Breast epithelium (tissue), 4 donors: ENCODE measurements at regions not wholly inside any gene's neighbourhood (a gene's known extent, or its start where the extent isn't known, plus 50 kb on each side); places are given as distances from the start of the nearest gene placed in this dataset.

Experiments
- DNase-seq, 2 donors: peaks; one replicate each; pipeline ENCODE4 v3.0.0-alpha.2; 2019; ENCODE audit warnings: low spot score in 2 of 2
- H3K27ac ChIP-seq, 2 donors: fragments of 200-600 bp; sonication (generic) in 1 of 2; one replicate each; pipeline ENCODE4 v1.5.1; 2016 to 2019; ENCODE audit warnings: mild to moderate bottlenecking in 1 of 2
- H3K27me3 ChIP-seq, 2 donors: fragments of 200-600 bp; sonication (generic) in 1 of 2; one replicate each; pipeline versions ENCODE4 v1.5.1 to v1.6.0; 2017 to 2019; ENCODE audit warnings: control low read depth in 1 of 2, mild to moderate bottlenecking in 1 of 2
- H3K36me3 ChIP-seq: fragments of 200-600 bp; one replicate; pipeline ENCODE4 v1.5.1; 2019
- H3K4me1 ChIP-seq, 2 donors: fragments of 200-600 bp; sonication (generic); one replicate each; pipeline ENCODE4 v1.5.1; 2016 to 2019; ENCODE audit warnings: control low read depth in 1 of 2
- H3K4me3 ChIP-seq, 3 donors: fragments of 200-600 bp; sonication (generic); 1 replicate in 2 of 3; 2 replicates in 1 of 3; pipeline ENCODE4 v1.5.1; 2016 to 2019; ENCODE audit warnings: mild to moderate bottlenecking in 3 of 3, moderate library complexity in 2 of 3
- H3K9me3 ChIP-seq, 2 donors: fragments of 200-600 bp; sonication (generic) in 1 of 2; one replicate each; pipeline ENCODE4 v1.5.1; 2016 to 2019; ENCODE audit warnings: control low read depth in 1 of 2
- CTCF ChIP-seq, 3 donors: fragments of 450-650 bp; IDR thresholded peaks; one replicate each; pipeline ENCODE4 v1.5.1; 2016 to 2017; ENCODE audit warnings: antibody characterized with exemption in 3 of 3, mild to moderate bottlenecking in 3 of 3, moderate library complexity in 3 of 3
- POLR2A ChIP-seq: fragments of 450-650 bp; IDR thresholded peaks from one replicate; pipeline ENCODE4 v1.6.1; 2016; ENCODE audit warnings: antibody characterized with exemption, mild to moderate bottlenecking, moderate library complexity
- POLR2AphosphoS5 ChIP-seq, 3 donors: sonication (generic); formaldehyde crosslinking; IDR thresholded peaks; one replicate each; pipeline ENCODE4 v1.6.1; 2017; ENCODE audit warnings: antibody characterized with exemption in 3 of 3
- intact Hi-C: fragments of 100-400 bp; cut with DNase I; formaldehyde crosslinking; loops from one replicate; pipeline ENCODE4 v1.15.1; 2023; ENCODE audit warnings: low total_unique reads

GRCh38 chr3:162119651-162120050, 623.0 kb downstream of the OTOL1 start:
- no peaks in the 10 kb centered on the region for H3K9me3 ChIP-seq
- no peak for TF ChIP-seq CTCF (IDR thresholded peaks at IDR 0.05)
- no peak for TF ChIP-seq POLR2AphosphoS5 (IDR thresholded peaks at IDR 0.05)
- no peak for TF ChIP-seq POLR2A
- no peaks in the 10 kb centered on the region for H3K36me3 ChIP-seq
- no peak overlapping the region for H3K4me3 ChIP-seq
- no peak overlapping the region for H3K27ac ChIP-seq
- H3K4me1 ChIP-seq, result no peaks in the 10 kb centered on the region
- intact Hi-C loops, result loop anchor here (5.0 kb wide), 1 partner anchor 528 kb away; no protein-coding TSS in a partner anchor
- DNase-seq, result no peak
- no peaks in the 10 kb centered on the region for H3K27me3 ChIP-seq

GRCh38 chr3:162122405-162122804, 625.8 kb downstream of the OTOL1 start:
- no peaks in the 10 kb centered on the region for H3K9me3 ChIP-seq
- H3K4me3 ChIP-seq, result no peak overlapping the region
- intact Hi-C loops, result loop anchor here (5.0 kb wide), 1 partner anchor 525 kb away; no protein-coding TSS in a partner anchor
- H3K36me3 ChIP-seq, result no peaks in the 10 kb centered on the region
- TF ChIP-seq CTCF (IDR thresholded peaks at IDR 0.05) (no peak), POLR2AphosphoS5 (IDR thresholded peaks at IDR 0.05) (no peak), POLR2A (no peak)
- DNase-seq, result no peak
- no peaks in the 10 kb centered on the region for H3K27me3 ChIP-seq
- H3K27ac ChIP-seq, result no peak overlapping the region
- no peaks in the 10 kb centered on the region for H3K4me1 ChIP-seq

- H3K27ac ChIP-seq, result no peak overlapping the region
- no peak for TF ChIP-seq CTCF (IDR thresholded peaks at IDR 0.05)
- no peak for TF ChIP-seq POLR2AphosphoS5 (IDR thresholded peaks at IDR 0.05)
- no peaks in the 10 kb centered on the region for H3K27me3 ChIP-seq
- no peak for DNase-seq
- H3K9me3 ChIP-seq, result no peaks in the 10 kb centered on the region
- no peak overlapping the region for H3K4me3 ChIP-seq
- intact Hi-C loops, result no loop called here
- no peaks in the 10 kb centered on the region for H3K4me1 ChIP-seq
- H3K36me3 ChIP-seq, result no peaks in the 10 kb centered on the region
These were observed 629.2 kb downstream of the OTOL1 start for GRCh38 chr3:162125790-162126189.

GRCh38 chr3:162130582-162130981, 634.0 kb downstream of the OTOL1 start:
- intact Hi-C loops, result no loop called here
- no peaks in the 10 kb centered on the region for H3K27me3 ChIP-seq
- no peaks in the 10 kb centered on the region for H3K9me3 ChIP-seq
- H3K4me3 ChIP-seq, result no peak overlapping the region
- no peak for DNase-seq
- H3K4me1 ChIP-seq, result no peaks in the 10 kb centered on the region
- no peaks in the 10 kb centered on the region for H3K36me3 ChIP-seq
- TF ChIP-seq POLR2A (no peak), CTCF (IDR thresholded peaks at IDR 0.05) (no peak), POLR2AphosphoS5 (IDR thresholded peaks at IDR 0.05) (no peak)
- H3K27ac ChIP-seq, result no peak overlapping the region

GRCh38 chr3:162132981-162133380, 636.4 kb downstream of the OTOL1 start:
- Histone ChIP-seq H3K4me1 (no peaks in the 10 kb centered on the region), H3K4me3 (no peak overlapping the region), H3K27ac (no peak overlapping the region), H3K9me3 (no peaks in the 10 kb centered on the region), H3K36me3 (no peaks in the 10 kb centered on the region), H3K27me3 (no peaks in the 10 kb centered on the region)
- no peak for TF ChIP-seq POLR2AphosphoS5 (IDR thresholded peaks at IDR 0.05)
- TF ChIP-seq CTCF (IDR thresholded peaks at IDR 0.05), result no peak
- no peak for TF ChIP-seq POLR2A
- intact Hi-C loops, result no loop called here
- no peak for DNase-seq
